ENCODE measurements at regions not wholly inside any gene's neighbourhood (a gene's known extent, or its start where the extent isn't known, plus 50 kb on each side); places are given as distances from the start of the nearest gene placed in this dataset.

- no peak for DNase-seq (ENCODE audit: low read depth in 1 of 2, low spot score in 1 of 2)
- no peak overlapping the region for H3K4me3 ChIP-seq (replicated peaks; ENCODE audit: insufficient read depth, low read length)
- TF ChIP-seq GABPA (IDR thresholded peaks at IDR 0.05; ENCODE audit: low read depth) (no peak), SPI1 (IDR thresholded peaks at IDR 0.05; ENCODE audit: borderline replicate concordance, low read depth) (no peak), REST (IDR thresholded peaks at IDR 0.05; ENCODE audit: insufficient replicate concordance, low read depth) (no peak), CTCF (IDR thresholded peaks at IDR 0.05; ENCODE audit: insufficient read depth, low read length) (no peak), POLR2AphosphoS5 (IDR thresholded peaks at IDR 0.05; ENCODE audit: low read depth) (no peak)
- H3K27ac ChIP-seq (replicated peaks): no peak overlapping the region
- no peaks in the 10 kb centered on the region for H3K27me3 ChIP-seq (ENCODE audit: insufficient read depth, poor library complexity, severe bottlenecking)
These were observed 880.2 kb downstream of the TSN start for GRCh38 chr2:122635686-122636085.

GRCh38 chr2:122636097-122636496 is 880.6 kb downstream of the TSN start:
- TF ChIP-seq REST (IDR thresholded peaks at IDR 0.05; ENCODE audit: insufficient replicate concordance, low read depth) (no peak), SPI1 (IDR thresholded peaks at IDR 0.05; ENCODE audit: borderline replicate concordance, low read depth) (no peak), GABPA (IDR thresholded peaks at IDR 0.05; ENCODE audit: low read depth) (no peak), POLR2AphosphoS5 (IDR thresholded peaks at IDR 0.05; ENCODE audit: low read depth) (no peak), CTCF (IDR thresholded peaks at IDR 0.05; ENCODE audit: insufficient read depth, low read length) (no peak)
- no peaks in the 10 kb centered on the region for H3K27me3 ChIP-seq (ENCODE audit: insufficient read depth, poor library complexity, severe bottlenecking)
- no peak for DNase-seq (ENCODE audit: low read depth in 1 of 2, low spot score in 1 of 2)
- H3K27ac ChIP-seq (replicated peaks): no peak overlapping the region
- no peak overlapping the region for H3K4me3 ChIP-seq (replicated peaks; ENCODE audit: insufficient read depth, low read length)

GRCh38 chr2:122639176-122639575 is 883.7 kb downstream of the TSN start:
- Histone ChIP-seq H3K27ac (replicated peaks) (no peak overlapping the region), H3K27me3 (ENCODE audit: insufficient read depth, poor library complexity, severe bottlenecking) (no peaks in the 10 kb centered on the region)
- no peak for DNase-seq (ENCODE audit: low read depth in 1 of 2, low spot score in 1 of 2)

More at GRCh38 chr2:122639176-122639575, 883.7 kb downstream of the TSN start:
- H3K4me3 ChIP-seq (replicated peaks; ENCODE audit: insufficient read depth, low read length): no peak overlapping the region
- TF ChIP-seq SPI1 (IDR thresholded peaks at IDR 0.05; ENCODE audit: borderline replicate concordance, low read depth) (no peak), CTCF (IDR thresholded peaks at IDR 0.05; ENCODE audit: insufficient read depth, low read length) (no peak), GABPA (IDR thresholded peaks at IDR 0.05; ENCODE audit: low read depth) (no peak), REST (IDR thresholded peaks at IDR 0.05; ENCODE audit: insufficient replicate concordance, low read depth) (no peak), POLR2AphosphoS5 (IDR thresholded peaks at IDR 0.05; ENCODE audit: low read depth) (no peak)

Data from HL-60 (cell line).